NT2/D1 (cell line): ENCODE measurements at regions not wholly inside any gene's neighbourhood (a gene's known extent, or its start where the extent isn't known, plus 50 kb on each side); places are given as distances from the start of the nearest gene placed in this dataset.

Experiments
- SUZ12 ChIP-seq: IDR thresholded peaks from 2 replicates; pipeline ENCODE4 v1.6.1; 2011; ENCODE audit not compliant: insufficient read length, insufficient read depth; ENCODE audit errors: extremely low read depth
- ZNF274 ChIP-seq: IDR thresholded peaks from 2 replicates; pipeline ENCODE4 v1.6.1; 2011; ENCODE audit warnings: mild to moderate bottlenecking, low read depth, low read length

DNA sequence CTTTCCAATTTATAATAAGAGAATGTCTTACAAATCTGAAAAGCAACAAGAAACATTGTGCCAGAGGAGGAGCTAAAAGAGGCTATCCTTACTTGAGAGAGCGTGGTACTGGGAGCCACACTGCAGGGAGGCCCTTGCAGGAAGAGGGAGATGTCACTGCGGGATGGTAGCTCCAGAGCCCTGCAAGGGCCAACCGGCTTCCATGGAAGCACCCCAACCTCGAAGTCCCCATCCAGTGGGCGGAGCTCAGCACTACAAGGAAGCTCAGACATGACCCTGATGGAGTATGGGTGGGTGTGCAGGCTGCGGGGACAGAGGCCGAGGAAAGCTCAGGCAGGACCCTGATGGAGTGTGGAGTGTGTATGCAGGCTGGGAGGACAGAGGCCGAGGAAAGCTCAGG, 57.8 kb upstream of the RPS6KA2 start:
- TF ChIP-seq SUZ12 (no peak), ZNF274 (no peak)
